WTC11 (cell line): ENCODE measurements at regions not wholly inside any gene's neighbourhood (a gene's known extent, or its start where the extent isn't known, plus 50 kb on each side); places are given as distances from the start of the nearest gene placed in this dataset.

Experiments used
- ATAC-seq: fragments of 200-7000 bp; cut with Tn5 transposase; 2 replicates; pipeline ENCODE4 v1.10.0; 2021; ENCODE audit warnings: mild to moderate bottlenecking, moderate library complexity
- CTCF ChIA-PET: fragments of 300-600 bp; sonication (Branson Sonifier 250); formaldehyde crosslinking; loops from one replicate; lab custom pipeline; 2021; ENCODE audit warnings: antibody characterized with exemption; lab: Charles Lee
- POLR2A ChIA-PET: fragments of 350-600 bp; sonication (Branson Sonifier 250); formaldehyde crosslinking; loops from one replicate; lab custom pipeline; 2021; ENCODE audit warnings: antibody characterized with exemption; lab: Charles Lee
- DNase-seq: peaks from one replicate; pipeline ENCODE4 v3.0.0; 2021; ENCODE audit warnings: low spot score
- H3K27ac Mint-ChIP-seq: 2 replicates; pipeline ENCODE4 v1.8.0; 2021; ENCODE audit warnings: mixed read lengths
- H3K27me3 Mint-ChIP-seq: 2 replicates; pipeline ENCODE4 v1.8.0; 2021; ENCODE audit warnings: low read depth, mild to moderate bottlenecking, moderate library complexity, mixed read lengths
- H3K36me3 Mint-ChIP-seq: 2 replicates; pipeline ENCODE4 v1.8.0; 2021; ENCODE audit warnings: mixed read lengths
- H3K4me1 Mint-ChIP-seq: 2 replicates; pipeline ENCODE4 v1.8.0; 2022; ENCODE audit warnings: mixed read lengths
- H3K4me3 Mint-ChIP-seq: 2 replicates; pipeline ENCODE4 v1.8.0; 2021; ENCODE audit warnings: mild to moderate bottlenecking, moderate library complexity, mixed read lengths
- H3K9me3 Mint-ChIP-seq: 2 replicates; pipeline ENCODE4 v1.8.0; 2021; ENCODE audit warnings: mixed read lengths
- CBFB ChIP-seq: sonication (generic); formaldehyde crosslinking; IDR thresholded peaks from 2 replicates; pipeline ENCODE4 v1.8.1; 2022; ENCODE audit warnings: mild to moderate bottlenecking, low read depth, missing genetic modification reagents
- CREB1 ChIP-seq: sonication (generic); formaldehyde crosslinking; IDR thresholded peaks from 2 replicates; pipeline ENCODE4 v1.8.0; 2023; ENCODE audit warnings: mild to moderate bottlenecking, missing genetic modification reagents
- EMX1 ChIP-seq: fragments of 250-450 bp; sonication (Bioruptor Pico); IDR thresholded peaks from 2 replicates; pipeline ENCODE4 v1.8.0; 2021; ENCODE audit warnings: mild to moderate bottlenecking
- FOXP1 ChIP-seq: sonication (generic); formaldehyde crosslinking; IDR thresholded peaks from 2 replicates; pipeline ENCODE4 v1.8.0; 2022; ENCODE audit warnings: missing genetic modification reagents, mild to moderate bottlenecking, moderate library complexity, borderline replicate concordance
- GRHL2 ChIP-seq: fragments of 250-450 bp; sonication (Bioruptor Pico); IDR thresholded peaks from 2 replicates; pipeline ENCODE4 v1.8.0; 2022; ENCODE audit warnings: mild to moderate bottlenecking, moderate library complexity; ENCODE audit not compliant: insufficient replicate concordance, severe bottlenecking
- JUN ChIP-seq: sonication (generic); formaldehyde crosslinking; IDR thresholded peaks from 2 replicates; pipeline ENCODE4 v1.8.0; 2023; ENCODE audit warnings: mild to moderate bottlenecking, missing genetic modification reagents
- NFATC4 ChIP-seq: fragments of 250-450 bp; sonication (Bioruptor Pico); IDR thresholded peaks from 2 replicates; pipeline ENCODE4 v1.9.0; 2021; ENCODE audit warnings: mild to moderate bottlenecking
- NFYB ChIP-seq: sonication (generic); formaldehyde crosslinking; conservative IDR thresholded peaks from 2 replicates; pipeline ENCODE4 v1.8.0; 2022; ENCODE audit warnings: low read depth, missing genetic modification reagents
- SMAD3 ChIP-seq: sonication (generic); formaldehyde crosslinking; IDR thresholded peaks from 2 replicates; pipeline ENCODE4 v1.8.0; 2022; ENCODE audit warnings: missing genetic modification reagents, mild to moderate bottlenecking, borderline replicate concordance
- TP53 ChIP-seq: sonication (generic); formaldehyde crosslinking; IDR thresholded peaks from 2 replicates; pipeline ENCODE4 v1.8.1; 2023; ENCODE audit warnings: mild to moderate bottlenecking, missing genetic modification reagents
- ZNF138 ChIP-seq: sonication (generic); formaldehyde crosslinking; conservative IDR thresholded peaks from 2 replicates; pipeline ENCODE4 v1.8.1; 2022; ENCODE audit warnings: mild to moderate bottlenecking, moderate library complexity, missing genetic modification reagents
- ZNF263 ChIP-seq: sonication (generic); formaldehyde crosslinking; IDR thresholded peaks from 2 replicates; pipeline ENCODE4 v1.8.1; 2022; ENCODE audit warnings: low read depth, mild to moderate bottlenecking, moderate library complexity, missing genetic modification reagents
- ZNF317 ChIP-seq: sonication (generic); formaldehyde crosslinking; IDR thresholded peaks from 2 replicates; pipeline ENCODE4 v1.8.1; 2023; ENCODE audit warnings: low read depth, mild to moderate bottlenecking, moderate library complexity, missing genetic modification reagents, borderline replicate concordance
- TF ChIP-seq, protein P1 (sequence below): sonication (generic); formaldehyde crosslinking; IDR thresholded peaks from 2 replicates; pipeline ENCODE4 v1.8.1; 2022; ENCODE audit warnings: missing genetic modification reagents, borderline replicate concordance
- TF ChIP-seq, protein P2 (sequence below): sonication (generic); formaldehyde crosslinking; IDR thresholded peaks from 2 replicates; pipeline ENCODE4 v1.8.1; 2023; ENCODE audit warnings: mild to moderate bottlenecking, missing genetic modification reagents
- TF ChIP-seq, protein P3 (sequence below): sonication (generic); formaldehyde crosslinking; IDR thresholded peaks from 2 replicates; pipeline ENCODE4 v1.8.1; 2022; ENCODE audit warnings: mild to moderate bottlenecking, missing genetic modification reagents, moderate library complexity, borderline replicate concordance
- TF ChIP-seq, protein P4 (sequence below): sonication (generic); formaldehyde crosslinking; IDR thresholded peaks from 2 replicates; pipeline ENCODE4 v1.8.0; 2022; ENCODE audit warnings: mild to moderate bottlenecking, missing genetic modification reagents
- TF ChIP-seq, protein P5 (sequence below): sonication (generic); formaldehyde crosslinking; IDR thresholded peaks from 2 replicates; pipeline ENCODE4 v1.8.1; 2023; ENCODE audit warnings: mild to moderate bottlenecking, missing genetic modification reagents, moderate library complexity
- TF ChIP-seq, protein P6 (sequence below): sonication (generic); formaldehyde crosslinking; IDR thresholded peaks from 2 replicates; pipeline ENCODE4 v1.8.0; 2022; ENCODE audit warnings: missing genetic modification reagents
- TF ChIP-seq, protein P7 (sequence below): fragments of 250-450 bp; sonication (Bioruptor Pico); IDR thresholded peaks from 2 replicates; pipeline ENCODE4 v2.1.2; 2022; ENCODE audit warnings: mild to moderate bottlenecking, moderate library complexity
- TF ChIP-seq, protein P8 (sequence below): sonication (generic); formaldehyde crosslinking; IDR thresholded peaks from 2 replicates; pipeline ENCODE4 v1.8.0; 2022; ENCODE audit warnings: mild to moderate bottlenecking, missing genetic modification reagents

DNA sequence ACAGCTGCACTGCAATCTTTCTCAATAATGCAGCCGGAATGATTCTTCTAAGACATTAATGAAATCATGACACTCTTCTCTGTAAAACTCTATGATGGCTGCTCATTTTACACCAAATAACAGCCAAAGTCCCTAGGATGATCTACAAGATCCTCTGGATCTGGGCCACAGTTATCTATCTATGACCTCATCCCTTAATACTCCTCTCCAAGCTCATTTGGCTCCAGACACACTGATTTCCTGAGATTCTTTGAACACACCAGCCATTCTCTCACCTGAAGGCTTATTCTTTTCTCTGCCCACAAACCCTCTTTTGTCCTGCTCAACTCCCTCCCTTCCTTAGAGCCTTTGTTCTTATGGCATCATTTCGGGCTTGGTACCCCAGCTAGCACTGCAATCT, 577.4 kb upstream of the ANKRD30A start:
- H3K4me3 Mint-ChIP-seq, result no peak overlapping the region
- no peak for ATAC-seq
- TF ChIP-seq SMAD3 (CRISPR knock-in tag) (no peak), GRHL2 (no peak), FOXP1 (CRISPR knock-in tag) (no peak), TP53 (no peak), ZNF317 (CRISPR knock-in tag) (no peak)
- no peaks in the 10 kb centered on the region for H3K9me3 Mint-ChIP-seq
- no peaks in the 10 kb centered on the region for H3K27me3 Mint-ChIP-seq
- no peaks in the 10 kb centered on the region for H3K36me3 Mint-ChIP-seq
- no peaks in the 10 kb centered on the region for H3K4me1 Mint-ChIP-seq
- POLR2A ChIA-PET, result no interaction called here
- CTCF ChIA-PET, result interaction anchor here (1.5 kb wide), 1 partner anchor 178 kb away, joined by 5 read pairs; no protein-coding TSS in a partner anchor
- no peak for DNase-seq
- H3K27ac Mint-ChIP-seq, result no peak overlapping the region

DNA sequence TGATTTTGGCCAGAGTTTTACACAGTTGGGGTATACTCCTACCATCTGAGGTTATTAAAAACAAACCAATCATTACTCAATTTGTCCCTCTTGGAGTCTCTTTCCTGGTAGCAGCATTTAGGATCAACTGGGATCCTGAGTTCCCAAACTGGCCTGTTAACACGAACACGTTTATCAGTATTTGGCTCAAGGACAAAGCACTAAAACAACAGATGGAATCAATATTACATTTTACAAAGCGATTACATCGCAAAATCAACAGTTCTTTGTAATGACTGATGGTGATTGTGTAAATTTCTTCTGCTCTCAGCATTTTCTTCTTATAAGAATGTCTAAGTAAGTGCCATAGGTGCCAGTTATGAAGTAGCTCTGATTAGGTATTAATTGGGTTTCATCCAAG, 582.9 kb upstream of the ANKRD30A start:
- Mint-ChIP-seq H3K27me3 (no peaks in the 10 kb centered on the region), H3K4me1 (peaks cover 9% of the 10 kb centered on the region), H3K27ac (no peak overlapping the region), H3K36me3 (no peaks in the 10 kb centered on the region), H3K9me3 (no peaks in the 10 kb centered on the region), H3K4me3 (no peak overlapping the region)
- ATAC-seq (no peak), DNase-seq (no peak)
- TF ChIP-seq, protein P1, sequence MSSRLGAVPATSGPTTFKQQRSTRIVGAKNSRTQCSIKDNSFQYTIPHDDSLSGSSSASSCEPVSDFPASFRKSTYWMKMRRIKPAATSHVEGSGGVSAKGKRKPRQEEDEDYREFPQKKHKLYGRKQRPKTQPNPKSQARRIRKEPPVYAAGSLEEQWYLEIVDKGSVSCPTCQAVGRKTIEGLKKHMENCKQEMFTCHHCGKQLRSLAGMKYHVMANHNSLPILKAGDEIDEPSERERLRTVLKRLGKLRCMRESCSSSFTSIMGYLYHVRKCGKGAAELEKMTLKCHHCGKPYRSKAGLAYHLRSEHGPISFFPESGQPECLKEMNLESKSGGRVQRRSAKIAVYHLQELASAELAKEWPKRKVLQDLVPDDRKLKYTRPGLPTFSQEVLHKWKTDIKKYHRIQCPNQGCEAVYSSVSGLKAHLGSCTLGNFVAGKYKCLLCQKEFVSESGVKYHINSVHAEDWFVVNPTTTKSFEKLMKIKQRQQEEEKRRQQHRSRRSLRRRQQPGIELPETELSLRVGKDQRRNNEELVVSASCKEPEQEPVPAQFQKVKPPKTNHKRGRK, result no peak
- TF ChIP-seq EMX1 (CRISPR knock-in tag) (no peak), CBFB (CRISPR knock-in tag) (no peak)
- TF ChIP-seq, protein P2, sequence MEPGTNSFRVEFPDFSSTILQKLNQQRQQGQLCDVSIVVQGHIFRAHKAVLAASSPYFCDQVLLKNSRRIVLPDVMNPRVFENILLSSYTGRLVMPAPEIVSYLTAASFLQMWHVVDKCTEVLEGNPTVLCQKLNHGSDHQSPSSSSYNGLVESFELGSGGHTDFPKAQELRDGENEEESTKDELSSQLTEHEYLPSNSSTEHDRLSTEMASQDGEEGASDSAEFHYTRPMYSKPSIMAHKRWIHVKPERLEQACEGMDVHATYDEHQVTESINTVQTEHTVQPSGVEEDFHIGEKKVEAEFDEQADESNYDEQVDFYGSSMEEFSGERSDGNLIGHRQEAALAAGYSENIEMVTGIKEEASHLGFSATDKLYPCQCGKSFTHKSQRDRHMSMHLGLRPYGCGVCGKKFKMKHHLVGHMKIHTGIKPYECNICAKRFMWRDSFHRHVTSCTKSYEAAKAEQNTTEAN (CRISPR knock-in tag), result no peak
- TF ChIP-seq, protein P3, sequence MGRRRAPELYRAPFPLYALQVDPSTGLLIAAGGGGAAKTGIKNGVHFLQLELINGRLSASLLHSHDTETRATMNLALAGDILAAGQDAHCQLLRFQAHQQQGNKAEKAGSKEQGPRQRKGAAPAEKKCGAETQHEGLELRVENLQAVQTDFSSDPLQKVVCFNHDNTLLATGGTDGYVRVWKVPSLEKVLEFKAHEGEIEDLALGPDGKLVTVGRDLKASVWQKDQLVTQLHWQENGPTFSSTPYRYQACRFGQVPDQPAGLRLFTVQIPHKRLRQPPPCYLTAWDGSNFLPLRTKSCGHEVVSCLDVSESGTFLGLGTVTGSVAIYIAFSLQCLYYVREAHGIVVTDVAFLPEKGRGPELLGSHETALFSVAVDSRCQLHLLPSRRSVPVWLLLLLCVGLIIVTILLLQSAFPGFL (CRISPR knock-in tag), result no peak
- ChIA-PET POLR2A (no interaction called here), CTCF (no interaction called here)

DNA sequence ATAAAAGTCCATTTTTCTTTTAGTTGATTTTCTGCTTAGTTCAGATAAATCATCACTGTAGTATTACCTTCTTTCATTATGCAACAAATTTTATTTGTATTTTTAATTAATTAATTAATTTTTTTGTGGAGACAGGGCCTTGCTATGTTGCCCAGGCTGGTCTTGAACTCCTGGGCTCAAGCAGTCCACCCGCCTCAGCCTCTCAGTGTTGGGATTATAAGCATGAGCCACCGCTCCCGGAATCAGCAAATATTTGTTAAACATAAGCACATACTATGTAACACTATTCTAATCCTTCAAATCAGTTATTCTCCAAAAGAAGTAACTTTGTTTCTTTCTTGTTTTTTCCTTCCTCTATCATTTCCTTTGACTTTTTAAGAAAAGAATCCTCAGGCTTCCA, 584.8 kb upstream of the ANKRD30A start:
- no peak for ATAC-seq
- Mint-ChIP-seq H3K4me3 (no peak overlapping the region), H3K9me3 (no peaks in the 10 kb centered on the region), H3K27ac (no peak overlapping the region), H3K27me3 (no peaks in the 10 kb centered on the region), H3K4me1 (peaks cover 9% of the 10 kb centered on the region), H3K36me3 (no peaks in the 10 kb centered on the region)
- ChIA-PET POLR2A (no interaction called here), CTCF (no interaction called here)
- no peak for DNase-seq
- TF ChIP-seq, protein P4, sequence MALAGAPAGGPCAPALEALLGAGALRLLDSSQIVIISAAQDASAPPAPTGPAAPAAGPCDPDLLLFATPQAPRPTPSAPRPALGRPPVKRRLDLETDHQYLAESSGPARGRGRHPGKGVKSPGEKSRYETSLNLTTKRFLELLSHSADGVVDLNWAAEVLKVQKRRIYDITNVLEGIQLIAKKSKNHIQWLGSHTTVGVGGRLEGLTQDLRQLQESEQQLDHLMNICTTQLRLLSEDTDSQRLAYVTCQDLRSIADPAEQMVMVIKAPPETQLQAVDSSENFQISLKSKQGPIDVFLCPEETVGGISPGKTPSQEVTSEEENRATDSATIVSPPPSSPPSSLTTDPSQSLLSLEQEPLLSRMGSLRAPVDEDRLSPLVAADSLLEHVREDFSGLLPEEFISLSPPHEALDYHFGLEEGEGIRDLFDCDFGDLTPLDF (CRISPR knock-in tag), result no peak
- no peak for TF ChIP-seq GRHL2
- TF ChIP-seq JUN, result no peak
- TF ChIP-seq ZNF263 (CRISPR knock-in tag), result no peak
- TF ChIP-seq NFYB (CRISPR knock-in tag), result no peak
- TF ChIP-seq CREB1 (CRISPR knock-in tag), result no peak
- TF ChIP-seq ZNF138 (CRISPR knock-in tag), result no peak
- TF ChIP-seq, protein P5, sequence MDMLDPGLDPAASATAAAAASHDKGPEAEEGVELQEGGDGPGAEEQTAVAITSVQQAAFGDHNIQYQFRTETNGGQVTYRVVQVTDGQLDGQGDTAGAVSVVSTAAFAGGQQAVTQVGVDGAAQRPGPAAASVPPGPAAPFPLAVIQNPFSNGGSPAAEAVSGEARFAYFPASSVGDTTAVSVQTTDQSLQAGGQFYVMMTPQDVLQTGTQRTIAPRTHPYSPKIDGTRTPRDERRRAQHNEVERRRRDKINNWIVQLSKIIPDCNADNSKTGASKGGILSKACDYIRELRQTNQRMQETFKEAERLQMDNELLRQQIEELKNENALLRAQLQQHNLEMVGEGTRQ (CRISPR knock-in tag), result no peak
- TF ChIP-seq ZNF317 (CRISPR knock-in tag), result no peak
- TF ChIP-seq, protein P6, sequence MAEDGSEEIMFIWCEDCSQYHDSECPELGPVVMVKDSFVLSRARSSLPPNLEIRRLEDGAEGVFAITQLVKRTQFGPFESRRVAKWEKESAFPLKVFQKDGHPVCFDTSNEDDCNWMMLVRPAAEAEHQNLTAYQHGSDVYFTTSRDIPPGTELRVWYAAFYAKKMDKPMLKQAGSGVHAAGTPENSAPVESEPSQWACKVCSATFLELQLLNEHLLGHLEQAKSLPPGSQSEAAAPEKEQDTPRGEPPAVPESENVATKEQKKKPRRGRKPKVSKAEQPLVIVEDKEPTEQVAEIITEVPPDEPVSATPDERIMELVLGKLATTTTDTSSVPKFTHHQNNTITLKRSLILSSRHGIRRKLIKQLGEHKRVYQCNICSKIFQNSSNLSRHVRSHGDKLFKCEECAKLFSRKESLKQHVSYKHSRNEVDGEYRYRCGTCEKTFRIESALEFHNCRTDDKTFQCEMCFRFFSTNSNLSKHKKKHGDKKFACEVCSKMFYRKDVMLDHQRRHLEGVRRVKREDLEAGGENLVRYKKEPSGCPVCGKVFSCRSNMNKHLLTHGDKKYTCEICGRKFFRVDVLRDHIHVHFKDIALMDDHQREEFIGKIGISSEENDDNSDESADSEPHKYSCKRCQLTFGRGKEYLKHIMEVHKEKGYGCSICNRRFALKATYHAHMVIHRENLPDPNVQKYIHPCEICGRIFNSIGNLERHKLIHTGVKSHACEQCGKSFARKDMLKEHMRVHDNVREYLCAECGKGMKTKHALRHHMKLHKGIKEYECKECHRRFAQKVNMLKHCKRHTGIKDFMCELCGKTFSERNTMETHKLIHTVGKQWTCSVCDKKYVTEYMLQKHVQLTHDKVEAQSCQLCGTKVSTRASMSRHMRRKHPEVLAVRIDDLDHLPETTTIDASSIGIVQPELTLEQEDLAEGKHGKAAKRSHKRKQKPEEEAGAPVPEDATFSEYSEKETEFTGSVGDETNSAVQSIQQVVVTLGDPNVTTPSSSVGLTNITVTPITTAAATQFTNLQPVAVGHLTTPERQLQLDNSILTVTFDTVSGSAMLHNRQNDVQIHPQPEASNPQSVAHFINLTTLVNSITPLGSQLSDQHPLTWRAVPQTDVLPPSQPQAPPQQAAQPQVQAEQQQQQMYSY (CRISPR knock-in tag), result no peak
- TF ChIP-seq, protein P7, sequence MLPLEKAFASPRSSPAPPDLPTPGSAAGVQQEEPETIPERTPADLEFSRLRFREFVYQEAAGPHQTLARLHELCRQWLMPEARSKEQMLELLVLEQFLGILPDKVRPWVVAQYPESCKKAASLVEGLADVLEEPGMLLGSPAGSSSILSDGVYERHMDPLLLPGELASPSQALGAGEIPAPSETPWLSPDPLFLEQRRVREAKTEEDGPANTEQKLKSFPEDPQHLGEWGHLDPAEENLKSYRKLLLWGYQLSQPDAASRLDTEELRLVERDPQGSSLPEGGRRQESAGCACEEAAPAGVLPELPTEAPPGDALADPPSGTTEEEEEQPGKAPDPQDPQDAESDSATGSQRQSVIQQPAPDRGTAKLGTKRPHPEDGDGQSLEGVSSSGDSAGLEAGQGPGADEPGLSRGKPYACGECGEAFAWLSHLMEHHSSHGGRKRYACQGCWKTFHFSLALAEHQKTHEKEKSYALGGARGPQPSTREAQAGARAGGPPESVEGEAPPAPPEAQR (CRISPR knock-in tag), result no peak
- TF ChIP-seq, protein P8, sequence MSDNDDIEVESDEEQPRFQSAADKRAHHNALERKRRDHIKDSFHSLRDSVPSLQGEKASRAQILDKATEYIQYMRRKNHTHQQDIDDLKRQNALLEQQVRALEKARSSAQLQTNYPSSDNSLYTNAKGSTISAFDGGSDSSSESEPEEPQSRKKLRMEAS (CRISPR knock-in tag), result no peak
- no peak for TF ChIP-seq NFATC4 (CRISPR knock-in tag)
